ENCODE measurements at regions not wholly inside any gene's neighbourhood (a gene's known extent, or its start where the extent isn't known, plus 50 kb on each side); places are given as distances from the start of the nearest gene placed in this dataset.

DNA sequence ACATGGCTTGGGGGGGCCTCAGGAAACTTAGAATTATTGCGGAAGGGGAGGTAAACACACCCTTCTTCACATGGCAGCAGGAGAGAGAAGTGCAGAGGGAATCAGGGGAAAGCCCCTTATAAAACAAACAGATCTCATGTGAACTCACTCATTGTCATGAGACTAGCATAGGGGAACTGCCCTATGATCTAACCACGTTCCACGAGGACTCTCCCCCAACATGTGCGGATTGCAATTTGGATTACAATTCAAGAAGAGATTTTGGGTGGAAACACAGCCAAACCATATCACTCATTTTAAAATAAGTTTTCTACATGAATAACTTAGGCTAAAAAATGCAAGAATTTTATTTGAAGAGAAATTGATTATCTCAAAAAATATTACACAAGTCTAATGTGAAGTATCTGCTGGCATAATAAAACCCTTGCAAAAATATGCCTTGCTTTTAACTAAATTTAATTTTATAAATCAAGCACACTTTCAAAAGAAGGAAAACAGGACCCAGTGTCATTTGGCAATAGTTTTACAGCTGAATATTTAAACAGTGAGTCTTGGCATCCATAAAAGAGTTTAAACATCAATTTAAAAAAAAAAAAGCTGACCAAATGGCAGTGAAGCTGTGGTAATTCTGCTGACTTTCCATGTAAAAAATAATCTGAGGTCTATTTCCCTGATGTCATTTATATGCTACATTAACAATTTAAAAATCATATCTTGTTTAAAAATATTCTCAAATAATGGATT lies 1057.2 kb downstream of the NAALADL2 start:
- DNase-seq, result no peak

- DNase-seq, result no peak
These were observed 1055.7 kb downstream of the NAALADL2 start for GRCh38 chr3:175914785-175915184.

DNA sequence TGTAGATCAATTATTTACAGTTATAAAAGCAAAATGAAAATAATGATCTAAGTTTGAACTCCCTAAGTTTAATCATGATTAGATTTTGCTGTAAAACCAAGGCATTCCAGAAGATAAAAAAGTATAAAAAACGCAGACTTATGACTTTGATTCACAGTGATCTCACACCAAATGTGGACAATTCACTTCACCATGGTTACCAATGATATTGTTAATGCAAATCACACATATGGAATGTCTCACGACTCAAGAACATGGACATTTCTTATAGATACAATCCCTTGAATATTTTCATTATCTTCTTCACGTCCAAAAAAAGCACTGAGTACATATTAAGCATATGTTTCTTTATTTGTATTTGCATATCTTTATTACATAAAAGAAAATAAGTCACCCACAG lies 1054.2 kb downstream of the NAALADL2 start:
- DNase-seq, result no peak

- no peak for DNase-seq
These were observed 1052.8 kb downstream of the NAALADL2 start for GRCh38 chr3:175911937-175912336.

DNA sequence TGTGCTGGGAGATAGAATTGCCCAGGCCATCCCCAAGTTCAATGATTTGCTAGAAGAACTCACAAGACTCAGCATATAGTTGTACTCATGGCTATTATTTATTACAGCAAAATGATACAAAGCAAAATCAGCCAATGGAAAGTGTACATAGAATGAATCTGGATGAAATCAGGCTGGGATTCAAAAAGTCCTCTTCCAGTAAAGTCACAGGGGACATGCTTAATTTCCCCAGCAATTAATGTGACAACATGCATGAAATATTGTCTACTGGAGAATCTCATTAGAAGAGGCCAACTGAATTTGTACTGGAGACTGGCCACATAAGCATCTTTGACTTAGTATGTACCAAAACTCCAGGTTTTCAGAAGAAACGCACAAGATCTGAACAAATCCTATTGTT lies 1043.1 kb downstream of the NAALADL2 start:
- DNase-seq, result no peak

DNA sequence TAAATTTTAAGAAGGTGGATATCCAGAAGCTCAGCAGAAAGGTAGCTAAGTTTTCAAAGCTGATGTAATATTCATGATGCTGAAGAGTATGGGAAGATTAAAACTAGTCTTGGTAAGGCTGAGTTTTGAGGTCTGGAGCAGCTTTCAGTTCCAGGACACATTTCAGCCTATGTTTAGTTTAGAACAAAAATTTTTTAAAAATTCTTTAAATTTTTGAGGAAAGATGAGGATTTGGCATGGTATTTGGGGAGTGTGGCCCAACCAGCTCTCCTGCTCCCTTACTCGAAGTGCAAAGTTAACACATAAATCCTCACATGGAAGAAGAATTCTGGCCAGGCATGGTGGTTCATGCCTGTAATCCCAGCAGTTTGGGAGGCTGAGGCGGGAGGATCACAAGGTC lies 1039.1 kb downstream of the NAALADL2 start:
- no peak for DNase-seq

GRCh38 chr3:175896655-175897054 lies 1037.5 kb downstream of the NAALADL2 start:
- DNase-seq, result no peak

DNA sequence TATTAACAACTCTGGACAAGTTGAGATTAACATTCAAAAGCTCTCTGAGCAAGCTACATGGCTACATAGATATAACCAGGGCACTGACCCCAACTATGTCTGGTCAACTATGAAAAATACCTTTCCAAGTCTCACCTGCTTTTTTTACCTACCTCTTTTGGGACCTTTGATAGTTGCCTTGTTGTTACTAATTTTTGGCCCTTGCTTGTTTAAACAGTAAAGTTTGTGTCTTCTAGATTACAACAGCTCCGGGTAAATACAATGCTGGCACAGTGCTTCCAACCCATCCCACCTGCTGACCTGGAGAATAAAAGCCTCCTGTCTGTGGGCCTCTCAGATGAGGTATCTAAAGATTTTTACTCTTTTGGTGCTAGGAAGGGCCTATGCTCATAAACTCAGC lies 1036.6 kb downstream of the NAALADL2 start:
- DNase-seq, result no peak

DNA sequence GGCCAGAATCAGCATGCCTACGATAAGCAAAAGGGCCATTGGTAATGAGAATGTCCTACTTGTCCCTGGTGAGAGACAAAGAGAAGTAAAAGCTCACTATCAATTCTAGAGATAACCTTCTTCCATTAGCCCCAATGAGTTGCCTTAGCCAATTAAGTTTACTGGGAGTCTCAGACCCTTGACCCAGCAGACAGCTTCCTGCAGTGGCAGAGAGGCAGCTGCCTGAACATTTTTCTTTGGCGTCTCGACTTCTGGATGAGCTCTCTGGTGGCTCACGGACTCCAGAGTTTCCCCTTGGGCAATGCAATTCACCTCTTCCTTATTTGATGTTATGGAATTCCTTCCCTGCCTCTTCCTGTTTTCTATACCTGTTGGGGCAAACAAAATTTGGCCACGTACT lies 1034.4 kb downstream of the NAALADL2 start:
- DNase-seq, result no peak

GRCh38 chr3:175890066-175890465 lies 1030.9 kb downstream of the NAALADL2 start:
- DNase-seq, result no peak

DNA sequence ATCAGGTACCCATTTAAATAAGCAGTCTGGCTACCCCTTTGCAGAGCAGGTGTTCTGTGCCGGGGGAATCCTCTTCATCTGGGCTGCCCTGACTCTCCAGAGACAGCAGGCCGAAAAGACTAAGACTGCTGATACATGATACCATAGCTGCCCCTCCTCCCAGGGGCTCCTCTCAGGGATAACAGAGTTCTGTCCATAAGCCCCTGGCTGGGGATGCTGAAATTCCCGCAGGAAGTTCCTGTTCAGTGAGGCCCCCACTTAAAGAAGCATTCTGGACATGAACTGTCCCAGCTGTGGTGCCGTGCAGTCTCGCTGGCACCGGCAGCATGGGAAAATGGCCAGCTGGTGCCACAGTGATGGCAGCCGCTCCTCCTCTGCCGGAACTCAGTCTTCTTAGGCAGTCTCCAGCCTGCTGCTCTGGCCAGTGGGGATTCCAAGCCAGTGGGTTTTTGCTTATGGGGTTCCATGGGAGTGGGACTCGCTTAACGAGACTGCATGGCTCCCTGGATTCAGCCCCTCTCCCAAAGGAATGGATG lies 1026.2 kb downstream of the NAALADL2 start:
- DNase-seq, result peak; percentile 97 to 99

- no peak for DNase-seq
These were observed 1020.3 kb downstream of the NAALADL2 start for GRCh38 chr3:175879417-175879816.

DNA sequence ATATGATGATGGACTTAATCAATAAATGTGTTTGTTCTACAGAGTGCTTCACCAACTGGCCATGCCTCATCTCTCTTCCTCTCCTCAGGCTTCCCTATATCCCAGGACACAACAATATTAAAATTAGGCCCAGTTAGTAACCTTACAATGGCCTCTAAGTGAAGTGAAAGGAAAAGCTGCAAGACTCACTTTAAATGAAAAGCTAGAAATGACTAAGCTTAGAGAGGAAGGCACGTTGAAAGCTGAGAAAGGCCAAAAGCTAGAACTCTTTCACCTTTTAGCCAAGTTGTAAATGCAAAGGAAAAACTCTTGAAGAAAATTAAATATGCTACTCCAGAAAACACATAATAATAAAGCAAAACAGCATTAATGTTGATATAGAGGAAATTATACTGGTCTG lies 1010.3 kb downstream of the NAALADL2 start:
- DNase-seq, result no peak

- no peak for DNase-seq
These were observed 1009.5 kb downstream of the NAALADL2 start for GRCh38 chr3:175868626-175869025.

DNA sequence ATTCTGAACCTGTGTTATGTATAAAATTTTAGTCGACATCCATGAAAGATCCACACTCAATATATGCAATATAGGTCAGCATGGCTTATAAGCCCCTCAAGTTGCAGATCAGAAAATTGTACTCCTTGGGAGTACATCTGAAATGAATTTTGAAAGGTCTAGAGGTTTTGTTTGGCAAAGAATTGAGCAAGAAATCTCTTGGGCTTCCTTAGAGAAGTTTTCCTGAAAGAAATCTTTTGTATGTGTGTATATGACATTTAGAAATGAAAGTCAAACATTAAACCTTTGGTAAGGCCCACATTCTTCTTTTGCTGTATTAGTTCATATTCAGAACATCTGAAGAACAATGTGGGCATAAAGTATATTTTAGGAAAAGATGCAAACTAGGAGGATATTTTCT lies 1006.6 kb downstream of the NAALADL2 start:
- no peak for DNase-seq

- no peak for DNase-seq
These were observed 1002.8 kb downstream of the NAALADL2 start for GRCh38 chr3:175861916-175862315.

Data from NCI-H524 (cell line).